Naive thymus-derived CD8-positive, alpha-beta T cell (primary cell): ENCODE measurements at regions not wholly inside any gene's neighbourhood (a gene's known extent, or its start where the extent isn't known, plus 50 kb on each side); places are given as distances from the start of the nearest gene placed in this dataset.

Source experiments
- ATAC-seq, 2 donors: fragments of 150-1000 bp; cut with Tn5 transposase in 1 of 2; sonication (Bioruptor Pico), chemical (Tn5 transposase) in 1 of 2; 1 replicate in 1 of 2; 2 replicates in 1 of 2; pipeline ENCODE4 v1.10.0; 2021; ENCODE audit warnings: mild to moderate bottlenecking in 2 of 2, moderate library complexity in 2 of 2
- POLR2A ChIA-PET: fragments of 350-600 bp; sonication (Branson Sonifier 250); formaldehyde crosslinking; loops from one replicate; lab custom pipeline; 2021; ENCODE audit warnings: antibody characterized with exemption; lab: Charles Lee
- DNase-seq, 10 donors: peaks; one replicate each; pipeline versions ENCODE4 v3.0.0 to v3.0.0-alpha.2; 2020 to 2022
- H3K27ac Mint-ChIP-seq, 10 donors: one replicate each; pipeline ENCODE4 v1.8.0; 2020 to 2022; ENCODE audit warnings: mild to moderate bottlenecking in 10 of 10, mixed read lengths in 10 of 10, moderate library complexity in 4 of 10, inconsistent platforms in 1 of 10
- H3K27me3 Mint-ChIP-seq, 5 donors: one replicate each; pipeline ENCODE4 v1.8.0; 2021 to 2022; ENCODE audit warnings: mixed read lengths in 5 of 5
- H3K36me3 Mint-ChIP-seq, 3 donors: one replicate each; pipeline ENCODE4 v1.8.0; 2020 to 2022; ENCODE audit warnings: mixed read lengths in 3 of 3, mild to moderate bottlenecking in 2 of 3, inconsistent platforms in 1 of 3
- H3K4me1 Mint-ChIP-seq, 4 donors: one replicate each; pipeline ENCODE4 v1.8.0; 2021 to 2022; ENCODE audit warnings: mixed read lengths in 4 of 4
- H3K4me3 Mint-ChIP-seq, 10 donors: one replicate each; pipeline ENCODE4 v1.8.0; 2020 to 2022; ENCODE audit warnings: mild to moderate bottlenecking in 10 of 10, mixed read lengths in 10 of 10, moderate library complexity in 6 of 10, inconsistent platforms in 1 of 10
- H3K9me3 Mint-ChIP-seq, 9 donors: one replicate each; pipeline ENCODE4 v1.8.0; 2020 to 2022; ENCODE audit warnings: mixed read lengths in 9 of 9, mild to moderate bottlenecking in 3 of 9, inconsistent platforms in 1 of 9, moderate library complexity in 1 of 9

DNA sequence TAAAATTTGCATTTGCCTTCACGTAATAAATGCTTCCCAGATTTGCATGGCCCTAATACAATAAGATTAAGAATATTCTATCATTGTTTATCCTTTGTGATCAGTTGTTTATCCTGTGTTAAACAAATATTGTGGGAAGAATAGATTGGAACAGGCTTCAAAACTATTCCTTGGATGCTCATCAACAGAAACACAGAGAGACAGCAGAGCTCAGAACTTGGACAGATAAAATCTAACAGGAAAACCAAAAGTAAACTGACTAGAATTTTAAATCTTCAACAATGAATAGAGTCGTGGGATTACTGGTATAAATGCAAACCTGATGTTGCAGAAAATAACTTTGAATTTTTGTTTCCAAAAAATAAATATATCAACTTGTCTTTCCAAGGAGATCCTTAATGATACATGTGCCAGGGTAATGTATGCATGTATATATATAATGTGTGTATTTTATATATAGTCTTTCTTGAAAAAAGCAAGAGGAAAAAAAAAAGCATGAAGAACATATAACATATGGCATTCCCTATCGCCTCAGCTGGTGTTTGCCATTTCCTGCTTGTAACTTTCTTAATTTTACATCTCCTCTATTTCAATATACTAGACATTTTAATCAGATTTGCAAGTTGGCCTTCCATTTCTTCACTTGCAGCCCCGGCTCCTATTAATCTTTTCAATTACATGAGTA is 59.9 kb upstream of the TANK start:
- peaks cover 0 to 9% (median 0%) of the 10 kb centered on the region in 9 donors for H3K9me3 Mint-ChIP-seq
- no peak for DNase-seq
- H3K27ac Mint-ChIP-seq: no peak overlapping the region
- POLR2A ChIA-PET: no interaction called here
- ATAC-seq: no peak
- peaks cover 0 to 2% (median 0%) of the 10 kb centered on the region in 5 donors for H3K27me3 Mint-ChIP-seq
- peaks cover 0 to under 1% (median 0%) of the 10 kb centered on the region in 4 donors for H3K4me1 Mint-ChIP-seq
- no peaks in the 10 kb centered on the region for H3K36me3 Mint-ChIP-seq
- H3K4me3 Mint-ChIP-seq: no peak overlapping the region

DNA sequence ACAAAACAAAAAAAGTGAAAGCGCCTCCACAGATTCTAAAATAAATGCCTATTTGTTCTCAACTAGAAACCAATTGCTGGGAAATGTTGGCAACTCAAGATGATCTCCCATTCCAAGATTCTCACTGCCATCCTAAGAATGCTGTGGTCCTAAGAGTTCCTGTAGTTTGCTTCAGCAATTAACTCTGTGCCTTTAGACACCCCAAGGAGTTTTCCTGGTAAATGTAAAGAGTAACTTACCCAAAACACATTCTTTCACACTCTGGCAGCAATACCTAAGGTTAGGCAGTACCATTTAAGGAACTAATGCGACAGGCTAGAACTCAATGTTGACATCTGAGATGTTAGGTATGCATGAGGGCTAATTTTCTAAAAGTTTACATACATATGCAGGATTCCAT is 58.8 kb upstream of the TANK start:
- H3K4me1 Mint-ChIP-seq: no peaks in the 10 kb centered on the region
- ATAC-seq (no peak), DNase-seq (no peak)
- no peak overlapping the region for H3K4me3 Mint-ChIP-seq
- POLR2A ChIA-PET: no interaction called here
- no peaks in the 10 kb centered on the region for H3K36me3 Mint-ChIP-seq
- peaks cover 0 to 2% (median 0%) of the 10 kb centered on the region in 5 donors for H3K27me3 Mint-ChIP-seq
- peaks cover 0 to 9% (median 0%) of the 10 kb centered on the region in 9 donors for H3K9me3 Mint-ChIP-seq
- H3K27ac Mint-ChIP-seq: no peak overlapping the region

DNA sequence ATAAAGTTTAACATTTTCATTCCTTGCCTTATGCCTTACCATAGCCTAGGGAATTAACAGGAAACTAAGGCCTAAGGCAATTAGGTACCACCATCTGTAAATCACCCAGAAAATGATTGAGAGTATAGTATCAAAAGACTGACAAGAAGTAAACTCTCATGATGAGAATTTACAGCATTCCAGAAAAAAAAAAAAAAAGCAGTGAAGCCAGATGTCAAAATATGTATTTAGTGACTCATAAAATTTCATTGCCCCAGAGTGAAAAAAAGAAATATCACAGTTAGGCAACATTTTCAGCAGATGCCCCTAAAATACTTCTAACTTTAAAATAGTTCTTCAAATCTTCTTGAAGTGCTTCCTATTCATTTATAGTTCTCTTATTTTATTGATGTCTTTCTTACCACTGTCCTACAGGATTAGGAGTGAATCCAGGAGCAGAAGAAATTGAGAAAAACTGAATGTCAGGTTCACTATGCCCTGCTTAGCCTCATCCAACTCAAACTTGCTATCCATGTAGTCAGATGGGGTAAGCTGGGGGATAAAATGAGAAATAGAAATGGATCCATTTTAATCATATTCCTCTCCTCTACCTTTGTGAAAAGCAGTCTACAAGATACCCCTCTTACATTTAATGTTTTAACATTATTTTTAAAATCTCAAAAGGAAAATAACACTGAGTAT is 57.3 kb upstream of the TANK start:
- Mint-ChIP-seq H3K27me3 (peaks cover 0 to 2% (median 0%) of the 10 kb centered on the region in 5 donors), H3K4me1 (no peaks in the 10 kb centered on the region), H3K27ac (no peak overlapping the region), H3K4me3 (no peak overlapping the region), H3K9me3 (peaks cover 0 to 4% (median 0%) of the 10 kb centered on the region in 9 donors), H3K36me3 (no peaks in the 10 kb centered on the region)
- ATAC-seq (no peak), DNase-seq (no peak)
- POLR2A ChIA-PET: no interaction called here

DNA sequence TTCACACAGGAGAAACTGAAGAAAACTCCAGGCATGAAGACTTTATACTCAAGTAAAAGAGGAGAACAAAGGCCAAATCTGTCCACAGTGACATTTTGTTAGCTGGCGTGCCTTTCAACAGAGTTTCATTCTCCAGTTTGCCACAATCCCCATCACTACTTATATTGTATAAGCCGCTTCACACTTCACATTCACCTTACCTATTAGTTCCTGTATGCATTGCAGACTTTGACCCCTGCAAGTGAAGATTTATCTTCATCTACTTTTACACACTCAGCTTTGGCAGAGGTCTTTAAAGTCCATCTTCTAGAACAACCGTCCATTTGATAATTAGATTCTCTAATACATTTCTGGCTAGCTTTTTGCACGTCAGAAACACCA is 56.8 kb upstream of the TANK start:
- no peaks in the 10 kb centered on the region for H3K4me1 Mint-ChIP-seq
- H3K9me3 Mint-ChIP-seq: peaks cover 0 to 2% (median 0%) of the 10 kb centered on the region in 9 donors
- no peaks in the 10 kb centered on the region for H3K36me3 Mint-ChIP-seq
- POLR2A ChIA-PET: no interaction called here
- no peak overlapping the region for H3K4me3 Mint-ChIP-seq
- no peak for ATAC-seq
- H3K27ac Mint-ChIP-seq: no peak overlapping the region
- H3K27me3 Mint-ChIP-seq: peaks cover 0 to under 1% (median 0%) of the 10 kb centered on the region in 5 donors
- DNase-seq: no peak

DNA sequence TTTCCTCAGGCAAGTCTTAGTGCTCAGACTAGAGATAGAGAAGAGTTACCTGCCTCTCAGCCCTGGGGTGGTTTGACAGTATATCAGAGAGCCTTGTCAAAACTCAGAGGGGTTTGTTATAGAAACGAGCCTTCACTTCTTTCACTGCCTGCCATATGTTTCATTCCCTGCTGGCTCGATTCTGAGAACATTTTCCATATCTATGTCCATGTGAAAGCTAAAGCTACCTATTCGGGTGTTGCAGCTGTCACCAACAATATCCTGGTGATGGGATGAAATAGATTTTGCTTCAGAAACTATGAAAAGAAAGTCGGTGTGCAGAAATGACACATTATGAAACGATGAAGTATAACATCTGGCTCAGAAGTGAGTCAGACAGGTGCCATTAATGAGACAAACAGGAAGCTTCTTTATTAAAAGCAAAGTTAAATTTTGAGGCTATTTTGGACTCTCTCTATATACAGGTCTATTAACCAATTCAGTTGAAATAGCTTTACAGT is 56.1 kb upstream of the TANK start:
- Mint-ChIP-seq H3K27ac (no peak overlapping the region), H3K36me3 (no peaks in the 10 kb centered on the region), H3K9me3 (no peaks in the 10 kb centered on the region), H3K4me3 (no peak overlapping the region), H3K27me3 (peaks cover 0 to 2% (median 0%) of the 10 kb centered on the region in 5 donors), H3K4me1 (no peaks in the 10 kb centered on the region)
- POLR2A ChIA-PET: no interaction called here
- ATAC-seq (no peak), DNase-seq (no peak)

DNA sequence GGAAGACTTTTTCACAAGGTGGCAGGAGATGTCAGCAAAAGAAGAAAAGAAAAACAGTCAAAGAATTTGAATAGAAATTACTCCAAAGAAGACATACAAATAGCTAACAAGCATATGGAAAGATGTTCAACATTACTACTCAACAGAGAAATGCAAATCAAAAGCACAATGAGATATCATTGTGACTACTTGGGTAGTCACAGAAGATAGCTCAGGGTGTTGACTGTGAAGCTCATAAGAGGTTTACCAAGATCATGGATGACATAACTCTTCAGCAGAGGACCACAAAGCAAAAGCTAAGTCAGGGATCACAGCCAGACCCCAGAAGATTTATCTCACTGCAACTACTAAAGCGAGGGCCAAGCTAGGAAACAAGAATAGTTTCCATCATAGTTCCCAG is 53.0 kb upstream of the TANK start:
- ATAC-seq (no peak), DNase-seq (no peak)
- Mint-ChIP-seq H3K4me1 (no peaks in the 10 kb centered on the region), H3K27ac (no peak overlapping the region), H3K9me3 (no peaks in the 10 kb centered on the region), H3K36me3 (no peaks in the 10 kb centered on the region), H3K27me3 (peaks cover 0 to 8% (median 0%) of the 10 kb centered on the region in 5 donors), H3K4me3 (no peak overlapping the region)
- POLR2A ChIA-PET: no interaction called here
